Epithelial cell of esophagus (primary cell): ENCODE measurements at regions not wholly inside any gene's neighbourhood (a gene's known extent, or its start where the extent isn't known, plus 50 kb on each side); places are given as distances from the start of the nearest gene placed in this dataset.
"Not testable (repeated sequence)": the region's sequence is repeated elsewhere in the genome, so short reads cannot be mapped to it uniquely, and the experiment has no call there.

Experiments used
- DNase-seq: peaks from one replicate; pipeline ENCODE4 v3.0.0; 2010; ENCODE audit warnings: low read depth
- H3K4me3 ChIP-seq: 2 replicates; pipeline ENCODE4 v1.5.1; 2011; ENCODE audit warnings: mild to moderate bottlenecking, low read length, control low read depth
- TF ChIP-seq, protein P1 (sequence below): IDR thresholded peaks from 2 replicates; pipeline ENCODE4 v1.5.1; 2011; ENCODE audit warnings: low read depth, mild to moderate bottlenecking, low read length, control low read depth, inconsistent platforms; ENCODE audit not compliant: insufficient read depth; ENCODE audit errors: missing control alignments

DNA sequence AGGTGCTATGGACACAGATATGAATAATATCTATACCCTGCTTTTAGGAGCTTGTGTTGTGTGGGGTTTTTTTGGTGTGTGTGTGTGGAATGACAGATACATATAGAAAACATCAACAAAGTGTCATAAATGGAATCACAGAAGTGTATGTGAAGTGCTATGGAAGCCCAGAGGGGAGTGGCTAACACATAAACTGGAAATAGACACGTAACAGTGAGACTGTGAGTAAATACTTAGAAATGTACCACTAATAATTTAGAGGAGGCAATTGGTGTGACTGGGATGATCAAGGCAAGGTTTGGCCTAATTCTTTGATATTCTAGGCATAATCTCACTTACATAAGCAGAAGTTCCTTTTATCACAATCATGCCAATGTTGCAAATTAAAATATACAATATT, 169.3 kb upstream of the TENM4 start:
- TF ChIP-seq, protein P1, sequence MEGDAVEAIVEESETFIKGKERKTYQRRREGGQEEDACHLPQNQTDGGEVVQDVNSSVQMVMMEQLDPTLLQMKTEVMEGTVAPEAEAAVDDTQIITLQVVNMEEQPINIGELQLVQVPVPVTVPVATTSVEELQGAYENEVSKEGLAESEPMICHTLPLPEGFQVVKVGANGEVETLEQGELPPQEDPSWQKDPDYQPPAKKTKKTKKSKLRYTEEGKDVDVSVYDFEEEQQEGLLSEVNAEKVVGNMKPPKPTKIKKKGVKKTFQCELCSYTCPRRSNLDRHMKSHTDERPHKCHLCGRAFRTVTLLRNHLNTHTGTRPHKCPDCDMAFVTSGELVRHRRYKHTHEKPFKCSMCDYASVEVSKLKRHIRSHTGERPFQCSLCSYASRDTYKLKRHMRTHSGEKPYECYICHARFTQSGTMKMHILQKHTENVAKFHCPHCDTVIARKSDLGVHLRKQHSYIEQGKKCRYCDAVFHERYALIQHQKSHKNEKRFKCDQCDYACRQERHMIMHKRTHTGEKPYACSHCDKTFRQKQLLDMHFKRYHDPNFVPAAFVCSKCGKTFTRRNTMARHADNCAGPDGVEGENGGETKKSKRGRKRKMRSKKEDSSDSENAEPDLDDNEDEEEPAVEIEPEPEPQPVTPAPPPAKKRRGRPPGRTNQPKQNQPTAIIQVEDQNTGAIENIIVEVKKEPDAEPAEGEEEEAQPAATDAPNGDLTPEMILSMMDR = no peak
- H3K4me3 ChIP-seq = no peak overlapping the region
- peak; percentile 39 for DNase-seq

DNA sequence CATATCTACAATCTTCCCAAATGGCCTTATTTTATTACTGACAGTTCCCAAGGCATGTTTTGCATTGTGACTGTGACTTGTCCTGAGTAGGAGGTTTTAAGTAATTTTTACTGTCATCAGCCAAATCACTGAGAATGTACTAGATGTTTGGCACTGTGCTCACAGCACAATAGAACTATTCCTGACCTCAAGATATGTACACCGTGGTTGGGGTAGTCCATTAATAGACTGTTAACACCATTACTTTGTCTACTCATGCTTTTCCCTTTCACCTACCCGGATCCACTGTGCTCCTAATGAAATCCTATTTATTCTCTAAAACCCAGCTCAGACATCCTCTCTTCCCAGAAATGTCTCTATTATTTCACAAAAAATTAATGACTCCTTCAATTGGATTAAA, 168.7 kb upstream of the TENM4 start:
- no peak overlapping the region for H3K4me3 ChIP-seq
- DNase-seq = no peak
- TF ChIP-seq, protein P1 = no peak

GRCh38 chr11:79606461-79606860, 165.6 kb upstream of the TENM4 start:
- H3K4me3 ChIP-seq, DNase-seq: not testable (repeated sequence)

- H3K4me3 ChIP-seq = no peak overlapping the region
- no peak for DNase-seq
- TF ChIP-seq, protein P1 = no peak
These were observed 159.9 kb upstream of the TENM4 start for GRCh38 chr11:79600711-79601110.

GRCh38 chr11:79594834-79595233, 154.0 kb upstream of the TENM4 start:
- no peak overlapping the region for H3K4me3 ChIP-seq
- DNase-seq = no peak
- TF ChIP-seq, protein P1 = no peak

DNA sequence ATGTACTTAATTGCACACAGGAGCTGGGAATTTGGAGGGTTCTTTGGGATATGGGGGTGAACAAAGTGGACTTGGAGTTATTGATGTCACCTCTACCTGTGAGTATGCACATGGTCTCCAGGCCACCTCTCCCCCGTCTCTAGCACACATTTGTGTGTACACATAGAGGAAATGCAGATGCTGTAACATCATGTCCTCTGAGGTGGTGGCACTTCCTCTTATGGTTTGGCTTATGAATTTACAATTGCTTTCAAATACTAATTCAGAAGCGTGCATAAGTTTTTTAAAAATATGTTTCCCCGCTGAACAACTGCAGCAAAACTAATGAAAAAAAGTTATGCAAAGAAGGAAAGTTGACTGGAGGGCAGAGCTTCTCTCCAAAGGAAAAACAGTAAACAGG, 152.0 kb upstream of the TENM4 start:
- H3K4me3 ChIP-seq = no peak overlapping the region

GRCh38 chr11:79592406-79592805, 151.6 kb upstream of the TENM4 start:
- DNase-seq = no peak
- H3K4me3 ChIP-seq = no peak overlapping the region
- TF ChIP-seq, protein P1 = no peak

More for the DNA sequence above, 152.0 kb upstream of the TENM4 start:
- DNase-seq = no peak
- TF ChIP-seq, protein P1 = no peak

DNA sequence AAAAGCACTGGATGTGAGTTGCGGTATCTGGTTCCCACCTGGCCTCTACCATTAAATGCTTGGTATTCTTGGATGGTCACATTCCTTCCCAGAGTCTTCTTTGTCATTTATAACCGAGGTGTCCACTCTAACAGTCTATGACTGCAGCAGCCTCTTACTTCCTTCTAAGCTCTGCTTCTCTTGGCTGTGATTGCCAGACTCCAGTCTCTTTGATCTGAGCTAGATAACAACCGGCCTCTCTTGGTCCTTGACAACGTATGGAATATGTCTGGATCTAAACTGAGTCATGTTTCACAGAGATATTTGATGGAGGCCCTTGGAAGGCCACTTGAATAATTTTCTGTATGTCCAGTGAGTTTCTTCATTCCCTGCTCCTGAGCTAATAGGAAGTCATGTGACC, 141.6 kb upstream of the TENM4 start:
- no peak for DNase-seq
- TF ChIP-seq, protein P1 = no peak
- no peak overlapping the region for H3K4me3 ChIP-seq
